HG03571 (cell line): ENCODE measurements at regions not wholly inside any gene's neighbourhood (a gene's known extent, or its start where the extent isn't known, plus 50 kb on each side); places are given as distances from the start of the nearest gene placed in this dataset.

Experiments used
- ATAC-seq: cut with Tn5 transposase; IDR thresholded peaks from one replicate; pipeline ENCODE4 v1.9.1; 2021; ENCODE audit not compliant: unreplicated experiment

- ATAC-seq, result no peak
Observed at GRCh38 chr3:159829056-159829455, 159.6 kb upstream of the IL12A start.

DNA sequence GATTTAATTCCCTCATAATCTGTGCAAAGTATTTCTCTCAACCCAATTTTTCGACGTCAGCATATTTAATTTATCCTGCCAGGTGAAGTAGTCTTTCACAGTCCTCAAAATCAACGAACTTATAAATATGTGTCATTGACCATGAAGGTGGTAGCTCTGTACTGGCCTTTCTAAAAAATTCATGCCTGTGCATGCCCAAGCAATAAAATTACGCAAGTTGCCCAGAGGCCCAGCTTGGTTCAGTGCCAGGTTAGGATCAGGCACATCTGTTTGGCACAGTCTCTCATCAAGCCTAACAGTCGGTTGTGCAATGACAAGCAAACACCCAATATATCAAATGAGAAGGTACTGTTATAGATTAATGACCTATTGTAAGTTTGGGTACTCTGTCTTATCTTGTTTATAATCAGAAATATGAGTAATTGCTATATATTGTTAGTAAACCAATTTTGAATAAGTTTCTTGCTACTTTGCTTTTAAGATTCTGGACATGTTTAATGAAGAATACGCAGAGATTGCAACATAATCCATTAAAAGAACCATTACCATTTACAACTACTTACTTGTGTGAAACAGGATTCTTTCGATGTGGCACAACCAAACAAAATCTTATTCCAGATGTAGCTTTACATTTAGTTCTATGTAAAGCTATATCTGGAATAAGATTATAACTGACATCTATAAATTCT, 159.0 kb upstream of the IL12A start:
- no peak for ATAC-seq

- no peak for ATAC-seq
Observed at GRCh38 chr3:159830523-159831154, 158.0 kb upstream of the IL12A start.

- peak; percentile 39 for ATAC-seq
Observed at GRCh38 chr3:159831466-159831865, 157.2 kb upstream of the IL12A start.

DNA sequence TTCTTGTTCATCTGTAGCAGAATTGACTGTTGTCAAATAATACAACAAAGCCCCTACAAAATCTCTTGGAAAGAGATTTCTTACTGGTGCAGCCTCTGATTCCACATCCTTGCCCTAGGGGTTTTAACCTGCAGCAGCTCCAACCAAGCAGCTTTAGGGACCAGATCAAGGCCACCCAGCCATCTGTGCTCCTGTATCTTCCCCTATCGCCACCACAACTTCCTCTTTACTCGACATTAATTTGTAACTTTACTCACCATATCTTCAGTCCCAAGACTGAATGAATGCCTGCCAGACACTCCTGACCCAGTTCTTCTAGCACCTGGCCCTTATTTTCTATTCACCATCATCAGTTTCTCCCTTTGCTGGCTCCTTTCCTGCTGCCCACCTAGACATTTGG, 156.6 kb upstream of the IL12A start:
- peak; percentile 95 for ATAC-seq

- ATAC-seq, result no peak
Observed at GRCh38 chr3:159835126-159835525, 153.5 kb upstream of the IL12A start.

DNA sequence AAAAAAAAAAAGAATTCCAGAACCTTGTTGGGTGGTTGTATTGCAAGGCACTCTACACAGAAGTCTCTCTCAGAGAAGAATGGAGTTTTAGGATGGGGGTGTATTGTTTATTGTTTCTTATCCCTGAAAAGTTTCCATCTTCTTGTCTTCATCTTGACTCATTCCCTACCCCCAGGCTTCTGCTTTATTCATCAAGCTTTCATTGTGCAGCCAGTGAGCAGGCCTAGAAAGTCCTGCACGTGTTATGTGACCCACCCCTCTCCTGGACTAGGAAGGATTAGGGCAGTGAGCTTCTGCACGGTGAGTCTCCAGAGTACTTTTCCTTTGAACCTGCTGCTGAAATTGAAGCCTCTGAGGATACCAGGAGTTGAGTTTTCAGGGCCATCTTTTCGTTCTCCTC, 150.9 kb upstream of the IL12A start:
- no peak for ATAC-seq

- ATAC-seq, result no peak
Observed at GRCh38 chr3:159838938-159839337, 149.7 kb upstream of the IL12A start.

GRCh38 chr3:159839561-159840379, 148.9 kb upstream of the IL12A start, which contains the start of gene SCHIP1:
SCHIP1 (plus strand) TSS chr3:159839861.
- ATAC-seq, result no peak

GRCh38 chr3:159840703-159841299, 147.8 kb upstream of the IL12A start:
- ATAC-seq, result no peak

DNA sequence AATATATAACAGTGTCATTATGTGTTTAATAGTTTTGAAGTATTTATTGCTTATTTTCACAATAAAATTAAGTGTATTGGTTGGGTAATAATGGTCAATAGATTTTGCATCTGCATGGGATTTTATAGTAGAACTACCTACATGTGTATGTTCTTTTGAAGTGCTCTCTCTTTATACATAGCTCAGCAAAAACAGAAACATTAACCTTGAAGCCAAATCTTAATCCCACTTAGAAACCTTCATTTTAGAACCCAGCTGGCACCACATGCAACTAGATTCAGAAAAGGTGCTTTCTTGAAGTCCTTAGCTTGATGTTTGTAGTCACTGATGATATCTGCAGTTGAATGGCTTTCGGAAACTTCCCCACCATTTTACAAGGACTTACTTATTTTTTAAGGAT, 146.9 kb upstream of the IL12A start:
- no peak for ATAC-seq

- no peak for ATAC-seq
Observed at GRCh38 chr3:159843840-159844730, 144.6 kb upstream of the IL12A start.

DNA sequence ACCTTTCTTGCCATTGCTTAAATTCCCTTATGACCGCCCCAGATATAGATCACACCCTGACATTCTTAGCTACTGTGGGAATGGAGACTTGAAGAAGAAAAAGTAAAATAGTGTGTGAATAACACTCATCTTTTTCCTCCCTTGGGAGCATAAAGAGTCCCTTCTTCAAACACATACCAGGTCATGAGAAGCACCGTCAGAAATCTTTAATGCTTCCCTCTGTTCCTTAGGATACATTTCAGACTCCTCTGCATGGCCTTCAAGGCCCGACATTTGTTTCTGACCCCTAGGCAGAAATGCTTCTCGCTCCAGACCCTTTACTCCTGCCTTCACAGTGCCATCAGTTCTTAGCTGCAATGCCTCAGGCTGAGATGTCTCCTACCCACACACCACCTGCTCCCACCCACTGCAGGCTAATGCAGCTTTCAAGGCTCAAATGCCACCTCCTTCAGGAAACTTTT, 143.8 kb upstream of the IL12A start:
- no peak for ATAC-seq

DNA sequence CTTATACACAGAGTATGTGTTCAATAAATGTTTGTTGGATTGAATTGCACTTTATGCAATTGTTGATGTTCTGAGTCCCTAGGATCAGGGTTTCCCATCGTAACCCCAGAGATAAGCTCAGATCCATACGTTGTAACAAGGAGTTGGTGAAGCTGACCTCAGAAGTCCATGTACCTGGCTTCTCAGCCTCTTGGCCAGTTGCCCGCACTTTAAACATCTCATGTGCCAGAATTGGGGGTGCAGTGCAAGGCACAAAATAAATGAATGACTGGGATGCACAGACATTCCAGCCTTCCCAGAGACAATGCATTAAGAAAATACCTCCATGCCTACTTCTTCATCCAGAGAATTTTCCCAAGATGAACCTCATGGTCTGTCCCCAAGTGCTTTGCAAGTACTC, 142.9 kb upstream of the IL12A start:
- no peak for ATAC-seq

GRCh38 chr3:159846255-159846654, 142.4 kb upstream of the IL12A start:
- no peak for ATAC-seq

DNA sequence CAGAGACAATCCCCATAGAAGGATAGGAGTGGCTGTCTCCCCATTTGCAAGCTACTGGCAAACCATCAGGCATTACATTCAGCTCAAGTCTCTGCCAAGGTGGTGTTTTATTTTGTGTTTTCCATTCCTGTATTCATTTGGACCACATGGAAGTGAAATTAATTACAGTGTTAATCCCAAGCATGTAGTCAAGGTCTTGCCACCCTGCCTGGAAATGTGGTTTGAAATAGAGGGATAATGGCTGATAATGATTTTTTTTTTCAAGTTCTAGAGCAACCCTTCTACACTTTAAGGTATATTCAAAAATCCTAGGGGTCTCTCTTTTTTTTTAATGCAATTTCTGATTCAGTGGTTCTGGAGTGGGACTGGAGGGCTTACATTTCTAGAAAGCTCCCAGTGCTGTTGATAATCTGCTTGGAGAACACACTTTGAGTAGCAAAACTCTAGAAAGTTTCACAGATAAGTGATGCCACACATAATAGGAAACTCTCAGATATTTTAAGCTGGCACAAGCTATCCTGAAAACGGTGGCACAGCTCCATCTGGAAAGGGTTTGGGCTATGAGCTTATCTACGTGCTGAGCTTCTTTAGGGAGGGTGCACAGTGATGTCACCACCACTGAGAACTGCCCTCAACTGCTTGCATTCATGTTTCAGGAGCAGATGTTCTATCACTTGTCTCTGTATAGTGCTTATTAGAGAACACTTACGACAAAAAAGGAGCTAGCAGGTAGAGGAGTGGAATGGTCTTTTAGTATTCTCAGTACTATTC, 140.1 kb upstream of the IL12A start:
- ATAC-seq, result no peak

- no peak for ATAC-seq
Observed at GRCh38 chr3:159850481-159850880, 138.2 kb upstream of the IL12A start.

GRCh38 chr3:159852266-159852665, 136.4 kb upstream of the IL12A start:
- no peak for ATAC-seq

DNA sequence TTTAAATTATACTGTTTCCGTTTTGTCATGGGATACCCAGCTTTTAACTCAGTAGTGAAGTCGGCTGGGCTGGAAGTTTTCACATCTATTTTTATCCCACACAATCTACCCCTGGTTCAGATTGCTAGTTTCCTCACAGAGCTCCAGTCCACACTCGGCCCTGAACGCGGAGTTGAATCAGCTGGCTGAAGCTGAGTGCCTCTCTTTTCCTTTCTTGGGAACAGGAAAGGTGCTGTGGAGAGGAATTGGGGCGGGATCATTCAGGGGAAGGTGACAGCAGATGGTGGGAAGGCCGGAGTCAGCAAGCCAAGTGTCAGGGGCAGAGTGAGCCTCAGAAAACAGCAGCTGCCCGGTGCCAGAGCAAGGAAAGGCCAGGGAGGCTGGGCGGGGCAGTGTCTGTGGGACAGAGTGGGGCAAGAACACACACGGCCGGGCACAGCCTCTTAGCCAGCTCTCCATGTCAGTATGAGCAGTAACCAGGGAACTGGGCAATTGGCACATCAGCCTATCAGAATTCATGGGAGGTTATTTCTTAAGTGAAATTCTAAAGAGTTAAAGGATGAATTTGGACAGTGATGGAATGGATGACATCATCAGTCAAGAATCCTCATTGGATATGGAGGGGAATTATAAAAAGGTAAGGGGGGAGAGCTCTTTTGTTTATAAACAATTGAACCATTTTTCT, 135.7 kb upstream of the IL12A start:
- no peak for ATAC-seq
